Ovary (tissue), 7 donors: ENCODE measurements at regions not wholly inside any gene's neighbourhood (a gene's known extent, or its start where the extent isn't known, plus 50 kb on each side); places are given as distances from the start of the nearest gene placed in this dataset.

ENCODE experiments used
- DNase-seq, 5 donors: peaks; one replicate each; pipeline ENCODE4 v3.0.0-alpha.2; 2019 to 2020
- H3K27ac ChIP-seq, 2 donors: fragments of 200-600 bp; one replicate each; pipeline versions ENCODE4 v1.5.1 to v1.8.0; 2019 to 2022
- H3K27me3 ChIP-seq: fragments of 200-600 bp; one replicate; pipeline ENCODE4 v1.8.0; 2022
- H3K36me3 ChIP-seq: fragments of 200-600 bp; sonication (generic); one replicate; pipeline ENCODE4 v1.5.1; 2019
- H3K4me1 ChIP-seq: one replicate; pipeline ENCODE4 v1.8.1; 2013; ENCODE audit warnings: mild to moderate bottlenecking, moderate library complexity; ENCODE audit not compliant: insufficient read depth
- H3K4me3 ChIP-seq: fragments of 200-600 bp; sonication (generic); one replicate; pipeline ENCODE4 v1.5.1; 2017
- H3K9me3 ChIP-seq, 2 donors: fragments of 200-600 bp in 1 of 2; sonication (generic) in 1 of 2; one replicate each; pipeline versions ENCODE4 v1.5.1 to v1.8.1; 2013 to 2019; ENCODE audit warnings: mild to moderate bottlenecking in 1 of 2, moderate library complexity in 1 of 2
- CTCF ChIP-seq, 3 donors: fragments of 450-650 bp in 2 of 3; fragments of 200-600 bp in 1 of 3; IDR thresholded peaks; one replicate each; pipeline versions ENCODE4 v1.5.1 to v1.8.0; 2016 to 2022; ENCODE audit warnings: antibody characterized with exemption in 3 of 3, mild to moderate bottlenecking in 1 of 3
- EP300 ChIP-seq: sonication (generic); formaldehyde crosslinking; IDR thresholded peaks from one replicate; pipeline ENCODE4 v1.6.1; 2017; ENCODE audit warnings: antibody characterized with exemption
- POLR2A ChIP-seq: fragments of 450-650 bp; IDR thresholded peaks from one replicate; pipeline ENCODE4 v1.6.1; 2017; ENCODE audit warnings: antibody characterized with exemption, mild to moderate bottlenecking, moderate library complexity
- WGBS, 3 donors: extraction: QIAGEN DNeasy Blood & Tissue Kit in 1 of 3; methylation state at CpG; one replicate each; pipeline versions ENCODE4 v1.1.5 to v1.1.7; 2013 to 2017; 5-methylcytosine and 5-hydroxymethylcytosine counted together
- intact Hi-C, 4 donors: fragments of 100-400 bp; cut with DNase I; formaldehyde crosslinking; loops; one replicate each; pipeline versions ENCODE4 v1.11.0 to v1.15.1; 2022 to 2023
- donor health status: DM: no; HTN: no; CAD: no; lungs with moderate emphysema.
- donor health status: DM: no; HTN: no; CAD: no.
- donor health status: Bipolar disorder and iron deficiency.
- donor health status: DM: no; HTN: no; CAD: no.
- donor health status: DM: yes; HTN: yes; CAD: no.

- intact Hi-C loops: no loop called here
- no peak overlapping the region for H3K27ac ChIP-seq
- DNase-seq: no peak
- TF ChIP-seq EP300: no peak
- TF ChIP-seq POLR2A: no peak
- TF ChIP-seq CTCF (IDR thresholded peaks at IDR 0.05): no peak
- no peaks in the 10 kb centered on the region for H3K9me3 ChIP-seq
- no peak overlapping the region for H3K4me3 ChIP-seq
- no peaks in the 10 kb centered on the region for H3K4me1 ChIP-seq
- no peaks in the 10 kb centered on the region for H3K27me3 ChIP-seq
- no peaks in the 10 kb centered on the region for H3K36me3 ChIP-seq
- WGBS, 3 donors: 56 to 61% (median 58%) methylated on average over 8 of the region's 8 CpGs
These were observed 120.7 kb upstream of the TOP3B start for GRCh38 chr22:22103078-22103875.

GRCh38 chr22:22099833-22100812, 117.5 kb upstream of the TOP3B start:
- Histone ChIP-seq H3K9me3 (no peaks in the 10 kb centered on the region), H3K36me3 (no peaks in the 10 kb centered on the region), H3K4me1 (no peaks in the 10 kb centered on the region), H3K27ac (no peak overlapping the region), H3K27me3 (no peaks in the 10 kb centered on the region), H3K4me3 (no peak overlapping the region)
- 58 to 65% (median 63%) methylated on average over 11 of the region's 11 CpGs for WGBS, 3 donors
- TF ChIP-seq POLR2A (no peak), EP300 (no peak), CTCF (IDR thresholded peaks at IDR 0.05) (no peak)
- intact Hi-C loops: no loop called here
- no peak for DNase-seq

GRCh38 chr22:22099194-22099486, 116.6 kb upstream of the TOP3B start:
- intact Hi-C loops: no loop called here
- no peaks in the 10 kb centered on the region for H3K36me3 ChIP-seq
- no peak for DNase-seq
- no peaks in the 10 kb centered on the region for H3K27me3 ChIP-seq
- no peak for TF ChIP-seq CTCF (IDR thresholded peaks at IDR 0.05)
- no peak for TF ChIP-seq EP300
- TF ChIP-seq POLR2A: no peak
- no peaks in the 10 kb centered on the region for H3K4me1 ChIP-seq
- H3K4me3 ChIP-seq: no peak overlapping the region
- WGBS, 3 donors: 61 to 73% (median 65%) methylated on average over 5 of the region's 5 CpGs
- no peaks in the 10 kb centered on the region for H3K9me3 ChIP-seq
- H3K27ac ChIP-seq: no peak overlapping the region

GRCh38 chr22:22098457-22099193, 116.0 kb upstream of the TOP3B start:
- 61 to 68% (median 66%) methylated on average over 9 of the region's 9 CpGs for WGBS, 3 donors
- H3K9me3 ChIP-seq: no peaks in the 10 kb centered on the region
- intact Hi-C loops: no loop called here
- DNase-seq: no peak
- H3K27ac ChIP-seq: no peak overlapping the region
- no peaks in the 10 kb centered on the region for H3K36me3 ChIP-seq
- no peaks in the 10 kb centered on the region for H3K27me3 ChIP-seq
- H3K4me3 ChIP-seq: no peak overlapping the region
- no peaks in the 10 kb centered on the region for H3K4me1 ChIP-seq
- TF ChIP-seq POLR2A: no peak
- no peak for TF ChIP-seq EP300
- no peak for TF ChIP-seq CTCF (IDR thresholded peaks at IDR 0.05)
